Ishikawa (cell line): ENCODE measurements at regions not wholly inside any gene's neighbourhood (a gene's known extent, or its start where the extent isn't known, plus 50 kb on each side); places are given as distances from the start of the nearest gene placed in this dataset.

Source experiments
- CREB1 ChIP-seq: IDR thresholded peaks from 2 replicates; pipeline ENCODE4 v1.6.1; 2012; ENCODE audit warnings: low read depth
- EP300 ChIP-seq: IDR thresholded peaks from 2 replicates; pipeline ENCODE4 v1.6.1; 2012; ENCODE audit warnings: borderline replicate concordance
- FOXM1 ChIP-seq: IDR thresholded peaks from 2 replicates; pipeline ENCODE4 v1.6.1; 2012; ENCODE audit warnings: low read depth, borderline replicate concordance
- MAX ChIP-seq: IDR thresholded peaks from 2 replicates; pipeline ENCODE4 v1.6.1; 2012
- NFIC ChIP-seq: IDR thresholded peaks from 2 replicates; pipeline ENCODE4 v1.6.1; 2012
- REST ChIP-seq: IDR thresholded peaks from 2 replicates; pipeline ENCODE4 v1.6.1; 2012; ENCODE audit warnings: low read depth, mild to moderate bottlenecking
- TAF1 ChIP-seq: IDR thresholded peaks from 2 replicates; pipeline ENCODE4 v1.6.1; 2012; ENCODE audit warnings: low read depth, mild to moderate bottlenecking
- TCF12 ChIP-seq: IDR thresholded peaks from 2 replicates; pipeline ENCODE4 v1.6.1; 2012; ENCODE audit warnings: low read depth
- TF ChIP-seq, protein P1 (sequence below): IDR thresholded peaks from 2 replicates; pipeline ENCODE4 v1.6.1; 2012

- TF ChIP-seq MAX (no peak), EP300 (no peak), TAF1 (no peak), FOXM1 (no peak), NFIC (no peak), CREB1 (no peak), REST (no peak), TCF12 (no peak)
- TF ChIP-seq, protein P1, sequence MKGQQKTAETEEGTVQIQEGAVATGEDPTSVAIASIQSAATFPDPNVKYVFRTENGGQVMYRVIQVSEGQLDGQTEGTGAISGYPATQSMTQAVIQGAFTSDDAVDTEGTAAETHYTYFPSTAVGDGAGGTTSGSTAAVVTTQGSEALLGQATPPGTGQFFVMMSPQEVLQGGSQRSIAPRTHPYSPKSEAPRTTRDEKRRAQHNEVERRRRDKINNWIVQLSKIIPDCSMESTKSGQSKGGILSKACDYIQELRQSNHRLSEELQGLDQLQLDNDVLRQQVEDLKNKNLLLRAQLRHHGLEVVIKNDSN = no peak
Measured at GRCh38 chr5:115736004-115736689, 80.3 kb downstream of the CDO1 start.
